HEK293 (cell line): ENCODE measurements at regions not wholly inside any gene's neighbourhood (a gene's known extent, or its start where the extent isn't known, plus 50 kb on each side); places are given as distances from the start of the nearest gene placed in this dataset.

ENCODE experiments used
- CTCF ChIA-PET: fragments of 350-600 bp; formaldehyde crosslinking; extraction: SDS; loops from one replicate; lab custom pipeline; 2021; ENCODE audit warnings: antibody characterized with exemption; lab: Yijun Ruan, JAX
- POLR2A ChIA-PET: fragments of 300-600 bp; formaldehyde crosslinking; extraction: SDS; loops from one replicate; lab custom pipeline; 2020; ENCODE audit warnings: antibody characterized with exemption, inconsistent platforms; lab: Yijun Ruan, JAX
- H3K27ac ChIP-seq: fragments of 200-500 bp; sonication (Bioruptor generic); 2 replicates; pipeline ENCODE4 v1.5.1; 2014; ENCODE audit warnings: low read depth, low read length, control low read depth, inconsistent platforms; ENCODE audit errors: extremely low read depth
- H3K36me3 ChIP-seq, 2 experiments: fragments of 200-500 bp in 1 of 2; sonication (Bioruptor generic) in 1 of 2; 1 replicate in 1 of 2; 2 replicates in 1 of 2; pipeline ENCODE4 v1.5.1; 2014 to 2017; ENCODE audit warnings: inconsistent platforms in 2 of 2, low read length in 2 of 2; ENCODE audit not compliant: control insufficient read depth in 2 of 2, insufficient read depth in 1 of 2
- H3K4me1 ChIP-seq: fragments of 200-500 bp; sonication (Bioruptor generic); 2 replicates; pipeline ENCODE4 v1.5.1; 2014; ENCODE audit warnings: mild to moderate bottlenecking, low read length, inconsistent platforms; ENCODE audit not compliant: control insufficient read depth, insufficient read depth
- H3K4me3 ChIP-seq: 2 replicates; pipeline ENCODE4 v1.5.1; 2011; ENCODE audit warnings: low read depth, mild to moderate bottlenecking, control low read depth, low read length, moderate library complexity
- H3K9me3 ChIP-seq: fragments of 200-500 bp; sonication (Bioruptor generic); 2 replicates; pipeline ENCODE4 v1.5.1; 2014; ENCODE audit warnings: low read depth, low read length, inconsistent platforms; ENCODE audit not compliant: control insufficient read depth, insufficient read depth
- GLI2 ChIP-seq: fragments of 450-650 bp; formaldehyde crosslinking; IDR thresholded peaks from 2 replicates; pipeline ENCODE4; 2017; ENCODE audit warnings: missing biosample characterization, missing genetic modification characterization, low read depth, borderline replicate concordance
- HOXC10 ChIP-seq: sonication (generic); formaldehyde crosslinking; IDR thresholded peaks from 2 replicates; pipeline ENCODE4 v1.8.1; 2023; ENCODE audit warnings: mild to moderate bottlenecking, missing genetic modification reagents
- ZBTB8A ChIP-seq: fragments of 450-650 bp; formaldehyde crosslinking; IDR thresholded peaks from 2 replicates; pipeline ENCODE4 v1.5.1; 2016; ENCODE audit warnings: missing biosample characterization, missing genetic modification characterization
- ZFP41 ChIP-seq: fragments of 450-650 bp; formaldehyde crosslinking; IDR thresholded peaks from 2 replicates; pipeline ENCODE4 v1.5.1; 2016; ENCODE audit warnings: missing biosample characterization, missing genetic modification characterization, borderline replicate concordance
- ZNF112 ChIP-seq: fragments of 450-650 bp; formaldehyde crosslinking; IDR thresholded peaks from 2 replicates; pipeline ENCODE4 v1.5.0; 2017; ENCODE audit warnings: missing biosample characterization, missing genetic modification characterization
- ZNF114 ChIP-seq: fragments of 450-650 bp; formaldehyde crosslinking; IDR thresholded peaks from 2 replicates; pipeline ENCODE4 v1.5.0; 2017; ENCODE audit warnings: missing biosample characterization, missing genetic modification characterization
- ZNF155 ChIP-seq: fragments of 450-650 bp; formaldehyde crosslinking; IDR thresholded peaks from 2 replicates; pipeline ENCODE4 v1.5.1; 2016; ENCODE audit warnings: missing biosample characterization, missing genetic modification characterization
- ZNF16 ChIP-seq: fragments of 450-650 bp; formaldehyde crosslinking; IDR thresholded peaks from 2 replicates; pipeline ENCODE4 v1.5.1; 2016; ENCODE audit warnings: low read depth, missing biosample characterization, missing genetic modification characterization
- ZNF175 ChIP-seq: fragments of 450-650 bp; formaldehyde crosslinking; IDR thresholded peaks from 2 replicates; pipeline ENCODE4 v1.5.1; 2016; ENCODE audit warnings: missing biosample characterization, missing genetic modification characterization
- ZNF239 ChIP-seq: fragments of 450-650 bp; formaldehyde crosslinking; IDR thresholded peaks from 2 replicates; pipeline ENCODE4 v1.5.1; 2016; ENCODE audit warnings: missing biosample characterization, missing genetic modification characterization
- ZNF350 ChIP-seq: fragments of 450-650 bp; formaldehyde crosslinking; IDR thresholded peaks from 2 replicates; pipeline ENCODE4 v1.5.0; 2017; ENCODE audit warnings: missing biosample characterization, mild to moderate bottlenecking, missing genetic modification characterization
- ZNF37A ChIP-seq: fragments of 450-650 bp; IDR thresholded peaks from 2 replicates; pipeline ENCODE4 v1.5.1; 2018; ENCODE audit warnings: missing biosample characterization, missing genetic modification characterization
- ZNF529 ChIP-seq: fragments of 450-650 bp; formaldehyde crosslinking; IDR thresholded peaks from 2 replicates; pipeline ENCODE4 v1.5.1; 2017; ENCODE audit warnings: missing genetic modification characterization, missing biosample characterization; ENCODE audit not compliant: insufficient replicate concordance
- ZNF76 ChIP-seq: fragments of 450-650 bp; formaldehyde crosslinking; IDR thresholded peaks from 2 replicates; pipeline ENCODE4; 2016; ENCODE audit warnings: low read depth, missing biosample characterization, missing genetic modification characterization, borderline replicate concordance
- ZNF830 ChIP-seq: fragments of 450-650 bp; IDR thresholded peaks from 2 replicates; pipeline ENCODE4 v1.5.0; 2018; ENCODE audit warnings: missing biosample characterization, missing genetic modification characterization, low read depth, mild to moderate bottlenecking, moderate library complexity
- ZNF837 ChIP-seq: fragments of 450-650 bp; formaldehyde crosslinking; IDR thresholded peaks from 2 replicates; pipeline ENCODE4 v1.5.1; 2016; ENCODE audit warnings: missing biosample characterization, missing genetic modification characterization
- ZNF843 ChIP-seq: fragments of 450-650 bp; formaldehyde crosslinking; IDR thresholded peaks from 2 replicates; pipeline ENCODE4 v1.5.1; 2016; ENCODE audit warnings: missing biosample characterization, missing genetic modification characterization
- ZSCAN16 ChIP-seq: fragments of 450-650 bp; formaldehyde crosslinking; IDR thresholded peaks from 2 replicates; pipeline ENCODE4 v1.5.1; 2016; ENCODE audit warnings: missing biosample characterization, missing genetic modification characterization
- TF ChIP-seq, protein P1 (sequence below): fragments of 450-650 bp; formaldehyde crosslinking; IDR thresholded peaks from 2 replicates; pipeline ENCODE4 v1.5.1; 2017; ENCODE audit warnings: missing biosample characterization, missing genetic modification characterization
- TF ChIP-seq, protein P2 (sequence below): fragments of 450-650 bp; formaldehyde crosslinking; IDR thresholded peaks from 2 replicates; pipeline ENCODE4 v1.5.1; 2016; ENCODE audit warnings: missing biosample characterization, missing genetic modification characterization, borderline replicate concordance

DNA sequence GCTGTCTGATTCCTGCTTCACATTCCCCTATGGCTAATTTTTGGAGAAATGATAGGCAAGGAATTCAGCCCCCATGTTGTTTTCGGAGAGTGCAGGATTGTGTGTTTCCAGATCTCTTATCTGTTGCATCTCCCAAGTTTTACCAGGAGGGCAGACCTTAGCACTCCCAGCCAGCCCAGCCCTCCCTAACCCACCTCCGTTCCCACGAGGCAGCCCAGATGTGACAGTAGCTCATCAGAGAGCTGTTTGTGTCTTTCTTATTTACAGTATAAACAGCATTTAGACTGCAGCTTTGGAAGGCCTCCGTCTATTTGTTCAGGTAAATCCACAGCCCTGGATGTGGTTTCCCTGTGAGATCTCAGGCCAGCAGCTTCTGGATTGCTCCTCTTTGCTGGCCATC lies 91.6 kb downstream of the THNSL2 start (continued):
- TF ChIP-seq, protein P1, sequence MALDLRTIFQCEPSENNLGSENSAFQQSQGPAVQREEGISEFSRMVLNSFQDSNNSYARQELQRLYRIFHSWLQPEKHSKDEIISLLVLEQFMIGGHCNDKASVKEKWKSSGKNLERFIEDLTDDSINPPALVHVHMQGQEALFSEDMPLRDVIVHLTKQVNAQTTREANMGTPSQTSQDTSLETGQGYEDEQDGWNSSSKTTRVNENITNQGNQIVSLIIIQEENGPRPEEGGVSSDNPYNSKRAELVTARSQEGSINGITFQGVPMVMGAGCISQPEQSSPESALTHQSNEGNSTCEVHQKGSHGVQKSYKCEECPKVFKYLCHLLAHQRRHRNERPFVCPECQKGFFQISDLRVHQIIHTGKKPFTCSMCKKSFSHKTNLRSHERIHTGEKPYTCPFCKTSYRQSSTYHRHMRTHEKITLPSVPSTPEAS (tag by site-specific recombination): no peak

- Histone ChIP-seq H3K36me3 (no peaks in the 10 kb centered on the region), H3K4me3 (no peak overlapping the region), H3K9me3 (no peaks in the 10 kb centered on the region), H3K27ac (no peak overlapping the region), H3K4me1 (no peaks in the 10 kb centered on the region)
- POLR2A ChIA-PET: no interaction called here
- TF ChIP-seq ZSCAN16 (no peak), ZFP41 (tag by site-specific recombination) (no peak), HOXC10 (CRISPR knock-in tag) (no peak), ZNF16 (tag by site-specific recombination) (no peak), ZNF114 (tag by site-specific recombination) (no peak), GLI2 (no peak), ZNF830 (tag by site-specific recombination) (no peak)
- TF ChIP-seq, protein P2, sequence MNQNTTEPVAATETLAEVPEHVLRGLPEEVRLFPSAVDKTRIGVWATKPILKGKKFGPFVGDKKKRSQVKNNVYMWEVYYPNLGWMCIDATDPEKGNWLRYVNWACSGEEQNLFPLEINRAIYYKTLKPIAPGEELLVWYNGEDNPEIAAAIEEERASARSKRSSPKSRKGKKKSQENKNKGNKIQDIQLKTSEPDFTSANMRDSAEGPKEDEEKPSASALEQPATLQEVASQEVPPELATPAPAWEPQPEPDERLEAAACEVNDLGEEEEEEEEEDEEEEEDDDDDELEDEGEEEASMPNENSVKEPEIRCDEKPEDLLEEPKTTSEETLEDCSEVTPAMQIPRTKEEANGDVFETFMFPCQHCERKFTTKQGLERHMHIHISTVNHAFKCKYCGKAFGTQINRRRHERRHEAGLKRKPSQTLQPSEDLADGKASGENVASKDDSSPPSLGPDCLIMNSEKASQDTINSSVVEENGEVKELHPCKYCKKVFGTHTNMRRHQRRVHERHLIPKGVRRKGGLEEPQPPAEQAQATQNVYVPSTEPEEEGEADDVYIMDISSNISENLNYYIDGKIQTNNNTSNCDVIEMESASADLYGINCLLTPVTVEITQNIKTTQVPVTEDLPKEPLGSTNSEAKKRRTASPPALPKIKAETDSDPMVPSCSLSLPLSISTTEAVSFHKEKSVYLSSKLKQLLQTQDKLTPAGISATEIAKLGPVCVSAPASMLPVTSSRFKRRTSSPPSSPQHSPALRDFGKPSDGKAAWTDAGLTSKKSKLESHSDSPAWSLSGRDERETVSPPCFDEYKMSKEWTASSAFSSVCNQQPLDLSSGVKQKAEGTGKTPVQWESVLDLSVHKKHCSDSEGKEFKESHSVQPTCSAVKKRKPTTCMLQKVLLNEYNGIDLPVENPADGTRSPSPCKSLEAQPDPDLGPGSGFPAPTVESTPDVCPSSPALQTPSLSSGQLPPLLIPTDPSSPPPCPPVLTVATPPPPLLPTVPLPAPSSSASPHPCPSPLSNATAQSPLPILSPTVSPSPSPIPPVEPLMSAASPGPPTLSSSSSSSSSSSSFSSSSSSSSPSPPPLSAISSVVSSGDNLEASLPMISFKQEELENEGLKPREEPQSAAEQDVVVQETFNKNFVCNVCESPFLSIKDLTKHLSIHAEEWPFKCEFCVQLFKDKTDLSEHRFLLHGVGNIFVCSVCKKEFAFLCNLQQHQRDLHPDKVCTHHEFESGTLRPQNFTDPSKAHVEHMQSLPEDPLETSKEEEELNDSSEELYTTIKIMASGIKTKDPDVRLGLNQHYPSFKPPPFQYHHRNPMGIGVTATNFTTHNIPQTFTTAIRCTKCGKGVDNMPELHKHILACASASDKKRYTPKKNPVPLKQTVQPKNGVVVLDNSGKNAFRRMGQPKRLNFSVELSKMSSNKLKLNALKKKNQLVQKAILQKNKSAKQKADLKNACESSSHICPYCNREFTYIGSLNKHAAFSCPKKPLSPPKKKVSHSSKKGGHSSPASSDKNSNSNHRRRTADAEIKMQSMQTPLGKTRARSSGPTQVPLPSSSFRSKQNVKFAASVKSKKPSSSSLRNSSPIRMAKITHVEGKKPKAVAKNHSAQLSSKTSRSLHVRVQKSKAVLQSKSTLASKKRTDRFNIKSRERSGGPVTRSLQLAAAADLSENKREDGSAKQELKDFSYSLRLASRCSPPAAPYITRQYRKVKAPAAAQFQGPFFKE (tag by site-specific recombination): no peak
- CTCF ChIA-PET: no interaction called here
These were observed 88.1 kb downstream of the THNSL2 start for GRCh38 chr2:88258208-88258607.

- Histone ChIP-seq H3K27ac (no peak overlapping the region), H3K36me3 (no peaks in the 10 kb centered on the region), H3K9me3 (no peaks in the 10 kb centered on the region), H3K4me1 (no peaks in the 10 kb centered on the region), H3K4me3 (no peak overlapping the region)
- POLR2A ChIA-PET: interaction anchor here (0.5 kb wide), 1 partner anchor 8 kb away, joined by 3 read pairs; no protein-coding TSS in a partner anchor
- CTCF ChIA-PET: interaction anchor here (0.7 kb wide), 1 partner anchor 200 kb away, joined by 3 read pairs; no protein-coding TSS in a partner anchor
- TF ChIP-seq ZNF837 (tag by site-specific recombination) (no peak), ZNF37A (tag by site-specific recombination) (no peak), ZNF239 (tag by site-specific recombination) (no peak), ZBTB8A (tag by site-specific recombination) (no peak), ZNF112 (tag by site-specific recombination) (no peak), ZNF155 (no peak), ZNF76 (no peak), ZNF529 (tag by site-specific recombination) (no peak), ZNF843 (tag by site-specific recombination) (no peak), ZNF175 (tag by site-specific recombination) (no peak), ZNF350 (tag by site-specific recombination) (no peak)
These were observed 84.4 kb downstream of the THNSL2 start for GRCh38 chr2:88254437-88255091.
